Mesendoderm (in vitro differentiated cells): ENCODE measurements at regions not wholly inside any gene's neighbourhood (a gene's known extent, or its start where the extent isn't known, plus 50 kb on each side); places are given as distances from the start of the nearest gene placed in this dataset.

ENCODE experiments used
- DNase-seq: peaks from one replicate; pipeline ENCODE4 v3.0.0; 2013
- H2AK5ac ChIP-seq: 2 replicates; pipeline ENCODE4 v1.6.1; 2013; ENCODE audit warnings: low read length, inconsistent platforms
- H2BK120ac ChIP-seq: 2 replicates; pipeline ENCODE4 v1.6.1; 2013; ENCODE audit warnings: low read depth, mild to moderate bottlenecking, low read length, moderate library complexity, mixed read lengths
- H2BK15ac ChIP-seq: replicated peaks from 2 replicates; pipeline ENCODE4 v1.6.1; 2013; ENCODE audit warnings: low read depth, mild to moderate bottlenecking, moderate library complexity
- H2BK5ac ChIP-seq: 2 replicates; pipeline ENCODE4 v1.6.1; 2013; ENCODE audit warnings: low read length, inconsistent platforms
- H3K18ac ChIP-seq: 2 replicates; pipeline ENCODE4 v1.6.1; 2013; ENCODE audit warnings: mild to moderate bottlenecking, low read length, mixed read lengths
- H3K23ac ChIP-seq: one replicate; pipeline ENCODE4 v1.6.1; 2013; ENCODE audit warnings: low read length
- H3K27ac ChIP-seq: 2 replicates; pipeline ENCODE4 v1.5.1; 2013; ENCODE audit warnings: low read depth, mild to moderate bottlenecking, inconsistent platforms, low read length, moderate library complexity
- H3K27me3 ChIP-seq: 2 replicates; pipeline ENCODE4 v1.6.1; 2013; ENCODE audit warnings: low read length, control low read depth, mild to moderate bottlenecking, inconsistent platforms; ENCODE audit not compliant: insufficient read depth, poor library complexity
- H3K36me3 ChIP-seq: 2 replicates; pipeline ENCODE4 v1.6.1; 2013; ENCODE audit warnings: low read length, inconsistent platforms; ENCODE audit not compliant: control insufficient read depth, insufficient read depth
- H3K4ac ChIP-seq: one replicate; pipeline ENCODE4 v1.6.1; 2013; ENCODE audit warnings: low read depth, mild to moderate bottlenecking, low read length, moderate library complexity
- H3K4me1 ChIP-seq: 2 replicates; pipeline ENCODE4 v1.6.1; 2013; ENCODE audit warnings: low read depth, low read length, inconsistent platforms; ENCODE audit not compliant: control insufficient read depth
- H3K4me2 ChIP-seq: 2 replicates; pipeline ENCODE4 v1.6.1; 2013; ENCODE audit warnings: low read length
- H3K4me3 ChIP-seq: 2 replicates; pipeline ENCODE4 v1.5.1; 2013; ENCODE audit warnings: mild to moderate bottlenecking, low read length
- H3K56ac ChIP-seq: one replicate; pipeline ENCODE4 v1.6.1; 2013; ENCODE audit warnings: low read length
- H3K79me1 ChIP-seq: 2 replicates; pipeline ENCODE4 v1.6.1; 2013; ENCODE audit warnings: low read length, inconsistent platforms
- H3K79me2 ChIP-seq: 2 replicates; pipeline ENCODE4 v1.6.1; 2013; ENCODE audit warnings: mild to moderate bottlenecking, low read length; ENCODE audit not compliant: control insufficient read depth, insufficient read depth
- H3K9ac ChIP-seq: 2 replicates; pipeline ENCODE4 v1.6.1; 2013; ENCODE audit warnings: low read length, inconsistent platforms
- H4K5ac ChIP-seq: one replicate; pipeline ENCODE4 v1.6.1; 2013; ENCODE audit warnings: low read length
- H4K8ac ChIP-seq: one replicate; pipeline ENCODE4 v1.6.1; 2013; ENCODE audit warnings: low read depth, mild to moderate bottlenecking, control low read depth, low read length, moderate library complexity
- WGBS: extraction: QIAGEN DNeasy Blood & Tissue Kit; methylation state at CpG from one replicate; pipeline ENCODE4 v1.1.7; 2013; ENCODE audit warnings: low lambda C conversion rate, missing lambda C conversion rate; ENCODE audit not compliant: insufficient coverage; ENCODE audit errors: extremely low coverage; 5-methylcytosine and 5-hydroxymethylcytosine counted together

- H2AK5ac ChIP-seq = no peak overlapping the region
- H3K4me3 ChIP-seq = no peak overlapping the region
- WGBS = no CpG with 5 or more reads among the region's 2 CpGs
- H3K18ac ChIP-seq = no peak overlapping the region
- no peaks in the 10 kb centered on the region for H3K27me3 ChIP-seq
- DNase-seq = no peak
- H3K23ac ChIP-seq = no peak overlapping the region
- H3K27ac ChIP-seq = no peak overlapping the region
- H3K56ac ChIP-seq = no peak overlapping the region
- H2BK15ac ChIP-seq = no peak overlapping the region
- no peak overlapping the region for H3K4me2 ChIP-seq
- H3K4me1 ChIP-seq = no peaks in the 10 kb centered on the region
- no peak overlapping the region for H3K9ac ChIP-seq
- H2BK120ac ChIP-seq = no peak overlapping the region
- no peak overlapping the region for H4K8ac ChIP-seq
- no peaks in the 10 kb centered on the region for H3K79me2 ChIP-seq
- no peaks in the 10 kb centered on the region for H3K79me1 ChIP-seq
- no peak overlapping the region for H3K4ac ChIP-seq
- no peaks in the 10 kb centered on the region for H3K36me3 ChIP-seq
- H2BK5ac ChIP-seq = no peak overlapping the region
- H4K5ac ChIP-seq = no peak overlapping the region
Measured at GRCh38 chr12:42944516-42944915, 355.0 kb upstream of the PRICKLE1 start.

- H4K5ac ChIP-seq = no peak overlapping the region
- no CpG with 5 or more reads among the region's 3 CpGs for WGBS
- H3K18ac ChIP-seq = no peak overlapping the region
- H2AK5ac ChIP-seq = peak overlapping the region; percentile 86
- H3K79me1 ChIP-seq = no peaks in the 10 kb centered on the region
- H2BK120ac ChIP-seq = no peak overlapping the region
- no peak overlapping the region for H2BK15ac ChIP-seq
- H3K4me2 ChIP-seq = no peak overlapping the region
- no peak overlapping the region for H3K4me3 ChIP-seq
- H3K79me2 ChIP-seq = no peaks in the 10 kb centered on the region
- DNase-seq = no peak
- no peaks in the 10 kb centered on the region for H3K4me1 ChIP-seq
- no peaks in the 10 kb centered on the region for H3K27me3 ChIP-seq
- no peak overlapping the region for H3K9ac ChIP-seq
- peak overlapping the region; percentile 46 for H3K56ac ChIP-seq
- H3K27ac ChIP-seq = no peak overlapping the region
- H3K23ac ChIP-seq = no peak overlapping the region
- H3K36me3 ChIP-seq = no peaks in the 10 kb centered on the region
- peak overlapping the region; percentile 26 for H2BK5ac ChIP-seq
- H3K4ac ChIP-seq = no peak overlapping the region
- H4K8ac ChIP-seq = no peak overlapping the region
Measured at GRCh38 chr12:42936991-42937390, 347.4 kb upstream of the PRICKLE1 start.

- no CpG with 5 or more reads among the region's 1 CpG for WGBS
- Histone ChIP-seq H3K79me1 (no peaks in the 10 kb centered on the region), H3K79me2 (no peaks in the 10 kb centered on the region), H2BK15ac (no peak overlapping the region), H4K5ac (no peak overlapping the region), H2AK5ac (no peak overlapping the region), H3K36me3 (no peaks in the 10 kb centered on the region), H3K4ac (no peak overlapping the region), H3K9ac (no peak overlapping the region), H3K23ac (no peak overlapping the region), H2BK120ac (no peak overlapping the region), H3K4me1 (no peaks in the 10 kb centered on the region), H2BK5ac (no peak overlapping the region), H3K4me3 (no peak overlapping the region), H4K8ac (no peak overlapping the region), H3K27me3 (no peaks in the 10 kb centered on the region), H3K56ac (no peak overlapping the region), H3K27ac (no peak overlapping the region), H3K4me2 (no peak overlapping the region), H3K18ac (no peak overlapping the region)
- no peak for DNase-seq
Measured at GRCh38 chr12:42936260-42936659, 346.7 kb upstream of the PRICKLE1 start.

- no peak overlapping the region for H2BK5ac ChIP-seq
- H4K5ac ChIP-seq = no peak overlapping the region
- no peak overlapping the region for H3K4me3 ChIP-seq
- H3K18ac ChIP-seq = no peak overlapping the region
- H2AK5ac ChIP-seq = peak overlapping the region; percentile 60
- H3K79me2 ChIP-seq = no peaks in the 10 kb centered on the region
- H3K4me1 ChIP-seq = no peaks in the 10 kb centered on the region
- no peak overlapping the region for H3K27ac ChIP-seq
- DNase-seq = no peak
- no peaks in the 10 kb centered on the region for H3K79me1 ChIP-seq
- no peak overlapping the region for H2BK15ac ChIP-seq
- H3K56ac ChIP-seq = no peak overlapping the region
- no peak overlapping the region for H4K8ac ChIP-seq
- no peak overlapping the region for H3K23ac ChIP-seq
- H3K36me3 ChIP-seq = no peaks in the 10 kb centered on the region
- no CpG with 5 or more reads among the region's 2 CpGs for WGBS
- H3K4ac ChIP-seq = no peak overlapping the region
- H2BK120ac ChIP-seq = no peak overlapping the region
- H3K9ac ChIP-seq = no peak overlapping the region
- H3K4me2 ChIP-seq = no peak overlapping the region
- H3K27me3 ChIP-seq = no peaks in the 10 kb centered on the region
Measured at GRCh38 chr12:42935756-42936155, 346.2 kb upstream of the PRICKLE1 start.

- H3K56ac ChIP-seq = no peak overlapping the region
- DNase-seq = no peak
- no peaks in the 10 kb centered on the region for H3K36me3 ChIP-seq
- no peaks in the 10 kb centered on the region for H3K79me1 ChIP-seq
- H3K9ac ChIP-seq = no peak overlapping the region
- no peaks in the 10 kb centered on the region for H3K79me2 ChIP-seq
- no peak overlapping the region for H3K4me3 ChIP-seq
- no CpG with 5 or more reads among the region's 5 CpGs for WGBS
- no peak overlapping the region for H4K5ac ChIP-seq
- no peak overlapping the region for H3K4me2 ChIP-seq
- no peak overlapping the region for H3K27ac ChIP-seq
- H3K23ac ChIP-seq = no peak overlapping the region
- no peaks in the 10 kb centered on the region for H3K27me3 ChIP-seq
- no peak overlapping the region for H2BK5ac ChIP-seq
- peak overlapping the region; percentile 1 for H2BK15ac ChIP-seq
- peak overlapping the region; percentile 60 for H2AK5ac ChIP-seq
- H3K4me1 ChIP-seq = no peaks in the 10 kb centered on the region
- no peak overlapping the region for H3K4ac ChIP-seq
- H3K18ac ChIP-seq = no peak overlapping the region
- H2BK120ac ChIP-seq = no peak overlapping the region
- H4K8ac ChIP-seq = no peak overlapping the region
Measured at GRCh38 chr12:42935090-42935489, 345.5 kb upstream of the PRICKLE1 start.

GRCh38 chr12:42933461-42934081 lies 344.0 kb upstream of the PRICKLE1 start:
- Histone ChIP-seq H3K18ac (peak overlapping the region; percentile 22), H3K4ac (no peak overlapping the region), H4K5ac (no peak overlapping the region), H2BK120ac (no peak overlapping the region), H3K27ac (no peak overlapping the region), H3K23ac (no peak overlapping the region), H2AK5ac (no peak overlapping the region), H3K4me3 (no peak overlapping the region), H2BK15ac (no peak overlapping the region), H3K79me2 (no peaks in the 10 kb centered on the region), H3K4me2 (no peak overlapping the region), H4K8ac (peak overlapping the region; percentile 28), H3K36me3 (no peaks in the 10 kb centered on the region), H3K9ac (no peak overlapping the region), H3K4me1 (no peaks in the 10 kb centered on the region), H3K27me3 (no peaks in the 10 kb centered on the region), H3K56ac (no peak overlapping the region), H2BK5ac (peak overlapping the region; percentile 42), H3K79me1 (no peaks in the 10 kb centered on the region)
- DNase-seq = peak; percentile 67
- WGBS = no CpG with 5 or more reads among the region's 6 CpGs
